ENCODE measurements at regions not wholly inside any gene's neighbourhood (a gene's known extent, or its start where the extent isn't known, plus 50 kb on each side); places are given as distances from the start of the nearest gene placed in this dataset.

DNA sequence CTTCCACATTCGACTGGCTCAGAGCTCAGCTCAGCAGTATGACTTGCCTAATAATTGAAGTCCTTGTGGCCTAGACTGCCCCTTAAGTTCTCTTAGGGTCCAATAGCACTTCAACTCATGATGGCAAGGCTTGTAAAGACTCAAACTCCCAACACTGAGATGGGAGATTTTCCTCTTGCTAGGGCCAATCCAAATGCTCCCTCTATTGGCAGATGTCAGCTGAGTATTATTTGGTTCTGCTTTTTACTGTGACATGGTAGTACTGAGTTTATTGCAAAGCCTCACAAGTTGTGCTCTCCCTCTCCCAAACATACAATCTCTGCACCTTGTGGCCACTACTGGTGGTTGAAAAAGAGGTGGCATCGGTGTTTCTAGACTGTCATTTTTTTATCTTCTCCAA, 164.2 kb downstream of the ALG10 start:
- ChIA-PET CTCF (no interaction called here), POLR2A (no interaction called here)
- TF ChIP-seq, protein P1, sequence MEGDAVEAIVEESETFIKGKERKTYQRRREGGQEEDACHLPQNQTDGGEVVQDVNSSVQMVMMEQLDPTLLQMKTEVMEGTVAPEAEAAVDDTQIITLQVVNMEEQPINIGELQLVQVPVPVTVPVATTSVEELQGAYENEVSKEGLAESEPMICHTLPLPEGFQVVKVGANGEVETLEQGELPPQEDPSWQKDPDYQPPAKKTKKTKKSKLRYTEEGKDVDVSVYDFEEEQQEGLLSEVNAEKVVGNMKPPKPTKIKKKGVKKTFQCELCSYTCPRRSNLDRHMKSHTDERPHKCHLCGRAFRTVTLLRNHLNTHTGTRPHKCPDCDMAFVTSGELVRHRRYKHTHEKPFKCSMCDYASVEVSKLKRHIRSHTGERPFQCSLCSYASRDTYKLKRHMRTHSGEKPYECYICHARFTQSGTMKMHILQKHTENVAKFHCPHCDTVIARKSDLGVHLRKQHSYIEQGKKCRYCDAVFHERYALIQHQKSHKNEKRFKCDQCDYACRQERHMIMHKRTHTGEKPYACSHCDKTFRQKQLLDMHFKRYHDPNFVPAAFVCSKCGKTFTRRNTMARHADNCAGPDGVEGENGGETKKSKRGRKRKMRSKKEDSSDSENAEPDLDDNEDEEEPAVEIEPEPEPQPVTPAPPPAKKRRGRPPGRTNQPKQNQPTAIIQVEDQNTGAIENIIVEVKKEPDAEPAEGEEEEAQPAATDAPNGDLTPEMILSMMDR (IDR thresholded peaks at IDR 0.05; ENCODE audit: control extremely low read depth, extremely low read depth, low read depth, missing control alignments) = no peak
- no peak for DNase-seq (ENCODE audit: extremely low spot score)

DNA sequence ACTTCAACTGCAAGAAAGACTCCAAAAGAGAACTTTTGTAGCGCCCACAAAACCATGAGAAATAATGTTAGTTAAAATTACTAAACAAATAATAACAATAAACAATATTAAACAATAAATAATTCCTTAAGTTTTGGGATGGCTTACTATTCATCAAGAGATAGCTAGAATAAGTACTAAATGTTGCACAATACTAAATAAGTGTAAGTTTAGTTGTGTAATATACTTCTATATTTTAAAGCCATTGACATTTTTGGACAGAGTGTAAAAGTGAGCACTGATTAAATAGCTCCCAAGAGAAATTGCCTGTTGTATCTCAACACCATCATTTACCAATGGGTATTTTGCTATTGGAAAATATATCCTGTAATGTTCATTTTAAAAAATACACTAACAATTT, 166.7 kb downstream of the ALG10 start:
- POLR2A ChIA-PET = no interaction called here
- DNase-seq (ENCODE audit: extremely low spot score) = no peak
- TF ChIP-seq, protein P1 (IDR thresholded peaks at IDR 0.05; ENCODE audit: control extremely low read depth, extremely low read depth, low read depth, missing control alignments) = no peak
- CTCF ChIA-PET = no interaction called here

DNA sequence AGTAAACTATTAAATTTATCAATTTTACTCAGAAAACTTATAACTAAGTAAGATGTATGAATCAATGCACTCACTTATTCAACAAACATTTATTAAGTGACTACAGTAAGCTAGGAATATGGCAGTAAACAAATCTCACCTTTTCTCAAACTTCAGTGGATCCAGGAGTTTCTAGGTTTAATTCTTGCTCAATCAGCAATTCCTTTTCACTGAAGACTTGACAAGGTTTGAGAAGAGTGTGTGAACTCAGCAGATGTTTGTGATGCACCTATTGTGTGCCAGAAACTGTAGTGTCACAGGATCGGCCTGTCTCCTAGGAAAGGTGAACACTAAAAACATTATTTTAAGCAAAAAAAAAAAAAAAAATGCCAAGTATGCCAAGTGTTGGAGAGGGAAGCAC, 167.8 kb downstream of the ALG10 start:
- POLR2A ChIA-PET = no interaction called here
- TF ChIP-seq, protein P1 (IDR thresholded peaks at IDR 0.05; ENCODE audit: control extremely low read depth, extremely low read depth, low read depth, missing control alignments) = no peak
- CTCF ChIA-PET = no interaction called here
- DNase-seq (ENCODE audit: extremely low spot score) = no peak

DNA sequence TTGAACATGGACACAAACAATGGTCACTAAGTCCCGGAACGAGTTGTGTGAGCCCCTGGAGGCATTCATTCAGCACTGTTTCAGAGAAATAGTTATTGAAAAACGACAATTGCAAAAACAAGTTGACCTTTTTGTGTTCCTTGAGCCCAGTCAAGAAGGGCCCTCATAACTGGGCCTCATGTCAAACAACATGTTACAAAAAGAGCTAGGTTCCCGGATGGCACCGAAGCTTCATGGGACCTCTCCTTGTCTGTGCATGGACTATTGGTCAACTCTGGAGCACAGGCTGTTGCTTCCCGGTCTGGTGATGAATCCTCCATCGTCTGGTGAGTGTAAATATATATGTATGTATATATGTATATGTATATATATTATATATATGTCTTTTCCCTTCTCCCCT, 176.6 kb downstream of the ALG10 start:
- CTCF ChIA-PET = no interaction called here
- TF ChIP-seq, protein P1 (IDR thresholded peaks at IDR 0.05; ENCODE audit: control extremely low read depth, extremely low read depth, low read depth, missing control alignments) = no peak
- POLR2A ChIA-PET = no interaction called here
- DNase-seq (ENCODE audit: extremely low spot score) = no peak

DNA sequence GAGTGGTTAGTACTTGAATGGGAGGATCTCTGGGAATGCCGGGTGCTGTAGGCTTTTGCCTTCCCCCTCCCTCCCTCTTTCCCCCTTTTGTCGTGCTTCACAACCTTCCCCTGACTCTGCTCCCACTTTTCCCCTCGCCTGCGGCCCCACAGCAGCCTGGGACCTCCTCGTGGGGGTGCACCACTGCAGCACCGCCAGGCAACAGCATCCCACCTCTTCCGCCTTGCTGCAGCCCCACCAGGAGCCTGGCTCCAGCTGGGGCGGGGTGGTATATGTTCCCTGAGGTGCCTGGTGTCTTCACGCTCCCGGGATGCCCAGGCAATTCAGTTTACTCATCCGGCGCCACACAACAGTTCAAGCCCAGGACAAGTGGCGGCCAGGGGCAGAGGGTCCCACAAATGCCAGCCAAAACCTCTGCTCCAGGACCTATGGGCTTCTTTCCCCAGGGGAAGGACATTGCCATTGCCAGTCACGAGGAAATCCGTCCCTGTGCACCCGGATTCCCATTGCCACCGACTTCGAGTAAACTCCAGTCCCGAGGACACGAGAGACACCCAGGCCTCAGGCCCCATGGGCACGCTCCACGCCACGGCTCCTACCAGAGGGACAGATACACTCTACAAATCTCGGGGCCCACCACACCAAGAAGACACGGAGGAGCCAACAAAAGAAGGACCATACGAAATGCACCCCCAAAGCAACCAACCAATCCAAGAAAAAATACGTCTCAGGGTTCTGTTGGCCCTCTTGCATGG, 181.7 kb downstream of the ALG10 start:
- CTCF ChIA-PET = no interaction called here
- POLR2A ChIA-PET = no interaction called here
- TF ChIP-seq, protein P1 (IDR thresholded peaks at IDR 0.05; ENCODE audit: control extremely low read depth, extremely low read depth, low read depth, missing control alignments) = no peak
- no peak for DNase-seq (ENCODE audit: extremely low spot score)

DNA sequence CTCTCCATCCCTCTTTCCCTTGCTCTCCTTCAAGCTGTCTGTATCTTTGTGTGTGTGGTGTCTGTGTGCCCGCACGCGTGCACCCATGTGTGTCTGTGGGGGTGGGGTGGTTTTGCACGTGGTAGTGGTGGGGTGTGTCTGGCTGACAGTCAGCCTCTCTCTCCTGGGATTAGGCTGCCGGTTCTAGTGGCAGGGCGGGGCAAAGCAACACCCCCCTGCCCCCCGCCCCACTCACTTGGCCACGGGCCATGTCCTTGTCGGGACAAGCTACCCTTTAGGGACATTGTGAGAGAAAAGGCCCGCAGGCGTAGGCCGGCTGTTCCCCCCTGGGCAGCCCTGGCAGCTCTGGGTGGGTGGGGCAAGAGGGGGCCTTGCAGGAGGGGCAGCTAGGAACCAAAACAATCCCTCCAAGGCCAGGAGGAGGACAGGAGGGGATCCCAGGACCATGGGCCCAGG, 182.6 kb downstream of the ALG10 start:
- TF ChIP-seq, protein P1 (IDR thresholded peaks at IDR 0.05; ENCODE audit: control extremely low read depth, extremely low read depth, low read depth, missing control alignments) = no peak
- DNase-seq (ENCODE audit: extremely low spot score) = no peak
- CTCF ChIA-PET = no interaction called here
- POLR2A ChIA-PET = no interaction called here
